ENCODE measurements at regions not wholly inside any gene's neighbourhood (a gene's known extent, or its start where the extent isn't known, plus 50 kb on each side); places are given as distances from the start of the nearest gene placed in this dataset.

- DNase-seq (ENCODE audit: low read depth), result peak; percentile 74
- H3K4me3 ChIP-seq (ENCODE audit: low read depth, low read length), result no peak overlapping the region
- TF ChIP-seq CTCF (IDR thresholded peaks at IDR 0.05; ENCODE audit: insufficient read depth, low read depth, low read length), result no peak
Measured at GRCh38 chr10:113326160-113327111, 226.4 kb upstream of the HABP2 start.

GRCh38 chr10:113329121-113329596 is 223.7 kb upstream of the HABP2 start:
- no peak for TF ChIP-seq CTCF (IDR thresholded peaks at IDR 0.05; ENCODE audit: insufficient read depth, low read depth, low read length)
- peak; percentile 56 for DNase-seq (ENCODE audit: low read depth)
- H3K4me3 ChIP-seq (ENCODE audit: low read depth, low read length), result no peak overlapping the region

- no peak for DNase-seq (ENCODE audit: low read depth)
- TF ChIP-seq CTCF (IDR thresholded peaks at IDR 0.05; ENCODE audit: insufficient read depth, low read depth, low read length), result no peak
- no peak overlapping the region for H3K4me3 ChIP-seq (ENCODE audit: low read depth, low read length)
Measured at GRCh38 chr10:113331961-113332360, 220.9 kb upstream of the HABP2 start.

- H3K4me3 ChIP-seq (ENCODE audit: low read depth, low read length), result no peak overlapping the region
- no peak for DNase-seq (ENCODE audit: low read depth)
- no peak for TF ChIP-seq CTCF (IDR thresholded peaks at IDR 0.05; ENCODE audit: insufficient read depth, low read depth, low read length)
Measured at GRCh38 chr10:113333313-113333712, 219.5 kb upstream of the HABP2 start.

GRCh38 chr10:113335592-113335991 is 217.3 kb upstream of the HABP2 start:
- no peak for TF ChIP-seq CTCF (IDR thresholded peaks at IDR 0.05; ENCODE audit: insufficient read depth, low read depth, low read length)
- peak; percentile 10 for DNase-seq (ENCODE audit: low read depth)
- no peak overlapping the region for H3K4me3 ChIP-seq (ENCODE audit: low read depth, low read length)

- no peak overlapping the region for H3K4me3 ChIP-seq (ENCODE audit: low read depth, low read length)
- no peak for TF ChIP-seq CTCF (IDR thresholded peaks at IDR 0.05; ENCODE audit: insufficient read depth, low read depth, low read length)
- peak; percentile 24 for DNase-seq (ENCODE audit: low read depth)
Measured at GRCh38 chr10:113336549-113337130, 216.2 kb upstream of the HABP2 start.

Measured in fibroblast of villous mesenchyme (primary cell).